K562 (cell line): ENCODE measurements at regions not wholly inside any gene's neighbourhood (a gene's known extent, or its start where the extent isn't known, plus 50 kb on each side); places are given as distances from the start of the nearest gene placed in this dataset.

ENCODE experiments used
- BACH1 ChIP-seq: fragments of 200-800 bp; sonication (Bioruptor generic); IDR thresholded peaks from 2 replicates; pipeline ENCODE4 v1.6.1; 2016; ENCODE audit warnings: missing genetic modification characterization, missing compliant biosample characterization
- CREB1 ChIP-seq, 2 experiments: sonication (generic) in 1 of 2; formaldehyde crosslinking in 1 of 2; IDR thresholded peaks; 2 replicates each; pipeline versions ENCODE4 v1.6.1 to v1.8.0; 2012 to 2022; ENCODE audit warnings: inconsistent platforms in 1 of 2, mild to moderate bottlenecking in 1 of 2, missing genetic modification reagents in 1 of 2, moderate library complexity in 1 of 2
- CSDE1 ChIP-seq, 2 experiments: fragments of 450-650 bp; IDR thresholded peaks; 2 replicates each; pipeline ENCODE4 v1.6.1; 2016; ENCODE audit warnings: mild to moderate bottlenecking in 1 of 2
- DPF2 ChIP-seq: fragments of 450-650 bp; IDR thresholded peaks from 2 replicates; pipeline ENCODE4 v1.6.1; 2016
- EHMT2 ChIP-seq: fragments of 450-650 bp; IDR thresholded peaks from 2 replicates; pipeline ENCODE4 v1.6.1; 2018; ENCODE audit warnings: antibody characterized with exemption
- ERF ChIP-seq: fragments of 450-650 bp; formaldehyde crosslinking; IDR thresholded peaks from 2 replicates; pipeline ENCODE4 v1.4.0; 2020; ENCODE audit warnings: mild to moderate bottlenecking, mixed read lengths
- ETV6 ChIP-seq, 3 experiments: fragments of 150-350 bp in 1 of 3; sonication (generic) in 1 of 3; formaldehyde crosslinking in 1 of 3; IDR thresholded peaks; 2 replicates each; pipeline versions ENCODE4 v1.6.1 to v1.8.0; 2014 to 2022; ENCODE audit warnings: borderline replicate concordance in 2 of 3, low read depth in 2 of 3, antibody characterized with exemption in 1 of 3, low read length in 1 of 3, mild to moderate bottlenecking in 1 of 3, missing genetic modification reagents in 1 of 3
- FIP1L1 ChIP-seq: fragments of 200-400 bp; formaldehyde crosslinking; IDR thresholded peaks from 2 replicates; pipeline ENCODE4 v1.6.1; 2018; ENCODE audit warnings: mild to moderate bottlenecking, low read depth, low read length; ENCODE audit not compliant: poor library complexity, severe bottlenecking
- HDAC1 ChIP-seq, 2 experiments: fragments of 450-650 bp; IDR thresholded peaks; 2 replicates each; pipeline ENCODE4 v1.6.1; 2016 to 2017; ENCODE audit warnings: inconsistent platforms in 1 of 2, mild to moderate bottlenecking in 1 of 2, moderate library complexity in 1 of 2
- HSF4 ChIP-seq: fragments of 250-450 bp; sonication (Bioruptor Pico); IDR thresholded peaks from 2 replicates; pipeline ENCODE4 v2.1.2; 2022; ENCODE audit warnings: mild to moderate bottlenecking, moderate library complexity, borderline replicate concordance
- KDM1A ChIP-seq, 2 experiments: fragments of 450-650 bp; IDR thresholded peaks; 2 replicates each; pipeline ENCODE4 v1.6.1; 2016; ENCODE audit warnings: mild to moderate bottlenecking in 2 of 2
- MAFK ChIP-seq: IDR thresholded peaks from 2 replicates; pipeline ENCODE4 v1.6.1; 2011; ENCODE audit warnings: low read length, improper control_type of control experiment
- MECOM ChIP-seq: fragments of 250-450 bp; sonication (Bioruptor Pico); IDR thresholded peaks from 2 replicates; pipeline ENCODE4 v1.8.0; 2022; ENCODE audit warnings: inconsistent platforms
- MNT ChIP-seq, 2 experiments: fragments of 450-650 bp; conservative IDR thresholded peaks; 2 replicates each; pipeline ENCODE4 v1.6.1; 2017; ENCODE audit warnings: mild to moderate bottlenecking in 2 of 2, moderate library complexity in 2 of 2
- PHF20 ChIP-seq: fragments of 450-650 bp; IDR thresholded peaks from 2 replicates; pipeline ENCODE4 v1.6.1; 2018; ENCODE audit not compliant: partially characterized antibody
- PHF8 ChIP-seq: fragments of 200-600 bp; sonication (generic); IDR thresholded peaks from 2 replicates; pipeline ENCODE4 v1.6.1; 2012; ENCODE audit warnings: mixed run types, mild to moderate bottlenecking, inconsistent platforms, low read length, moderate library complexity, borderline replicate concordance
- POLR2A ChIP-seq: fragments of 450-650 bp; conservative IDR thresholded peaks from 2 replicates; pipeline ENCODE4 v1.6.1; 2016
- SETDB1 ChIP-seq: IDR thresholded peaks from one replicate; pipeline ENCODE4 v1.6.1; 2012; ENCODE audit warnings: low read length, control low read depth, inconsistent platforms
- SP1 ChIP-seq: sonication (generic); formaldehyde crosslinking; IDR thresholded peaks from 2 replicates; pipeline ENCODE4 v1.8.1; 2022; ENCODE audit warnings: mild to moderate bottlenecking, missing genetic modification reagents
- SPI1 ChIP-seq: IDR thresholded peaks from 2 replicates; pipeline ENCODE4 v1.6.1; 2011; ENCODE audit warnings: low read depth, low read length, control low read depth, borderline replicate concordance
- STAG1 ChIP-seq: sonication (generic); formaldehyde crosslinking; IDR thresholded peaks from 2 replicates; pipeline ENCODE4 v1.5.0; 2020; ENCODE audit warnings: missing genetic modification reagents, borderline replicate concordance
- TOE1 ChIP-seq, 2 experiments: fragments of 450-650 bp in 1 of 2; sonication (generic) in 1 of 2; formaldehyde crosslinking in 1 of 2; IDR thresholded peaks; 2 replicates each; pipeline versions ENCODE4 v1.7.1 to v1.8.0; 2016 to 2022; ENCODE audit warnings: borderline replicate concordance in 2 of 2, mild to moderate bottlenecking in 2 of 2, antibody characterized with exemption in 1 of 2, inconsistent platforms in 1 of 2, low read depth in 1 of 2, missing genetic modification reagents in 1 of 2, moderate library complexity in 1 of 2
- TRIM24 ChIP-seq, 2 experiments: fragments of 450-650 bp; IDR thresholded peaks; 2 replicates each; pipeline ENCODE4 v1.6.1; 2016
- ZBTB7A ChIP-seq: IDR thresholded peaks from 2 replicates; pipeline ENCODE4 v1.6.1; 2011; ENCODE audit warnings: low read depth, mild to moderate bottlenecking, low read length, moderate library complexity, borderline replicate concordance; ENCODE audit not compliant: control insufficient read depth
- ZNF695 ChIP-seq: fragments of 450-650 bp; formaldehyde crosslinking; IDR thresholded peaks from 2 replicates; pipeline ENCODE4 v1.4.0; 2020; ENCODE audit warnings: mild to moderate bottlenecking, moderate library complexity
- TF ChIP-seq, protein P1 (sequence below), 2 experiments: fragments of 150-350 bp in 1 of 2; IDR thresholded peaks; 2 replicates each; pipeline ENCODE4 v1.6.1; 2012 to 2016; ENCODE audit warnings: low read depth in 2 of 2, low read length in 2 of 2, mild to moderate bottlenecking in 1 of 2, moderate library complexity in 1 of 2

- TF ChIP-seq ZBTB7A (no peak), TOE1 (IDR thresholded peaks at IDR 0.05; ENCODE audit: borderline replicate concordance) (0 out of 2 replicates have a peak, but pooled peaks have one; percentile 33), TOE1 (CRISPR knock-in tag; IDR thresholded peaks at IDR 0.05; ENCODE audit: borderline replicate concordance, low read depth) (no peak), ERF (CRISPR knock-in tag) (no peak), SP1 (CRISPR knock-in tag) (no peak), FIP1L1 (no peak), MECOM (CRISPR knock-in tag) (peak; percentile 25; the same call in 1 of the 2 replicates), CSDE1 (IDR thresholded peaks at IDR 0.05) (no peak), KDM1A (IDR thresholded peaks at IDR 0.05) (peak in 1 of 2 experiments; percentile 33; a peak in 1 of 4 replicates), ZNF695 (CRISPR knock-in tag) (no peak), PHF8 (no peak), BACH1 (0 out of 2 replicates have a peak, but pooled peaks have one; percentile 32), SETDB1 (no peak), STAG1 (CRISPR knock-in tag) (no peak), ETV6 (IDR thresholded peaks at IDR 0.05; ENCODE audit: borderline replicate concordance in 1 of 2, low read depth in 2 of 2, low read length in 1 of 2) (no peak), ETV6 (CRISPR knock-in tag; IDR thresholded peaks at IDR 0.05; ENCODE audit: borderline replicate concordance) (no peak), PHF20 (no peak), SPI1 (peak; percentile 60; the same call in 1 of the 2 replicates), POLR2A (no peak), CREB1 (IDR thresholded peaks at IDR 0.05) (no peak), CREB1 (CRISPR knock-in tag; IDR thresholded peaks at IDR 0.05) (no peak), MAFK (peak; percentile 38), HSF4 (CRISPR knock-in tag) (no peak), HDAC1 (IDR thresholded peaks at IDR 0.05) (peak in 1 of 2 experiments; percentile 39; a peak in 2 of 4 replicates), EHMT2 (peak; percentile 81), TRIM24 (IDR thresholded peaks at IDR 0.05) (0 out of 4 replicates have a peak, but pooled peaks of 1 of the 2 experiments have one; percentile 9), MNT (conservative IDR thresholded peaks at IDR 0.05) (peak in 1 of 2 experiments; percentile 62; a peak in 3 of 4 replicates), DPF2 (0 out of 2 replicates have a peak, but pooled peaks have one; percentile 42)
- TF ChIP-seq, protein P1, sequence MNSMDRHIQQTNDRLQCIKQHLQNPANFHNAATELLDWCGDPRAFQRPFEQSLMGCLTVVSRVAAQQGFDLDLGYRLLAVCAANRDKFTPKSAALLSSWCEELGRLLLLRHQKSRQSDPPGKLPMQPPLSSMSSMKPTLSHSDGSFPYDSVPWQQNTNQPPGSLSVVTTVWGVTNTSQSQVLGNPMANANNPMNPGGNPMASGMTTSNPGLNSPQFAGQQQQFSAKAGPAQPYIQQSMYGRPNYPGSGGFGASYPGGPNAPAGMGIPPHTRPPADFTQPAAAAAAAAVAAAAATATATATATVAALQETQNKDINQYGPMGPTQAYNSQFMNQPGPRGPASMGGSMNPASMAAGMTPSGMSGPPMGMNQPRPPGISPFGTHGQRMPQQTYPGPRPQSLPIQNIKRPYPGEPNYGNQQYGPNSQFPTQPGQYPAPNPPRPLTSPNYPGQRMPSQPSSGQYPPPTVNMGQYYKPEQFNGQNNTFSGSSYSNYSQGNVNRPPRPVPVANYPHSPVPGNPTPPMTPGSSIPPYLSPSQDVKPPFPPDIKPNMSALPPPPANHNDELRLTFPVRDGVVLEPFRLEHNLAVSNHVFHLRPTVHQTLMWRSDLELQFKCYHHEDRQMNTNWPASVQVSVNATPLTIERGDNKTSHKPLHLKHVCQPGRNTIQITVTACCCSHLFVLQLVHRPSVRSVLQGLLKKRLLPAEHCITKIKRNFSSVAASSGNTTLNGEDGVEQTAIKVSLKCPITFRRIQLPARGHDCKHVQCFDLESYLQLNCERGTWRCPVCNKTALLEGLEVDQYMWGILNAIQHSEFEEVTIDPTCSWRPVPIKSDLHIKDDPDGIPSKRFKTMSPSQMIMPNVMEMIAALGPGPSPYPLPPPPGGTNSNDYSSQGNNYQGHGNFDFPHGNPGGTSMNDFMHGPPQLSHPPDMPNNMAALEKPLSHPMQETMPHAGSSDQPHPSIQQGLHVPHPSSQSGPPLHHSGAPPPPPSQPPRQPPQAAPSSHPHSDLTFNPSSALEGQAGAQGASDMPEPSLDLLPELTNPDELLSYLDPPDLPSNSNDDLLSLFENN (IDR thresholded peaks at IDR 0.05; ENCODE audit: low read depth in 2 of 2, low read length in 2 of 2): no peak
Observed at GRCh38 chr3:153023896-153024295, 138.1 kb upstream of the RAP2B start (continued).
